ENCODE measurements at regions not wholly inside any gene's neighbourhood (a gene's known extent, or its start where the extent isn't known, plus 50 kb on each side); places are given as distances from the start of the nearest gene placed in this dataset.

- H3K27me3 ChIP-seq, result no peaks in the 10 kb centered on the region
- H3K9me3 ChIP-seq, result no peaks in the 10 kb centered on the region
- 90 to 98% methylated on average over 2 of the region's 2 CpGs for WGBS, 2 donors
- intact Hi-C loops (cut with DNase I; ENCODE audit: low total_unique reads), result no loop called here
- H3K36me3 ChIP-seq (ENCODE audit: low read depth, missing control alignments), result no peaks in the 10 kb centered on the region
- no peaks in the 10 kb centered on the region for H3K4me1 ChIP-seq
- no peak for DNase-seq
- TF ChIP-seq CTCF (IDR thresholded peaks at IDR 0.05) (no peak), POLR2A (IDR thresholded peaks at IDR 0.05) (no peak)
- H3K4me3 ChIP-seq, result no peak overlapping the region
- H3K27ac ChIP-seq, result no peak overlapping the region
These were observed 133.8 kb upstream of the AKR1E2 start for GRCh38 chr10:4692206-4692605.

- Histone ChIP-seq H3K27me3 (no peaks in the 10 kb centered on the region), H3K4me1 (no peaks in the 10 kb centered on the region), H3K4me3 (no peak overlapping the region), H3K36me3 (ENCODE audit: low read depth, missing control alignments) (no peaks in the 10 kb centered on the region), H3K27ac (no peak overlapping the region), H3K9me3 (no peaks in the 10 kb centered on the region)
- WGBS, 2 donors, result 79 to 88% methylated on average over 4 of the region's 5 CpGs
- TF ChIP-seq POLR2A (IDR thresholded peaks at IDR 0.05), result no peak
- TF ChIP-seq CTCF (IDR thresholded peaks at IDR 0.05), result no peak
- intact Hi-C loops (cut with DNase I; ENCODE audit: low total_unique reads), result no loop called here
- no peak for DNase-seq
These were observed 134.2 kb upstream of the AKR1E2 start for GRCh38 chr10:4691776-4692175.

GRCh38 chr10:4691301-4691700 lies 134.7 kb upstream of the AKR1E2 start:
- Histone ChIP-seq H3K4me3 (no peak overlapping the region), H3K36me3 (ENCODE audit: low read depth, missing control alignments) (no peaks in the 10 kb centered on the region), H3K9me3 (no peaks in the 10 kb centered on the region), H3K27me3 (no peaks in the 10 kb centered on the region), H3K27ac (no peak overlapping the region), H3K4me1 (no peaks in the 10 kb centered on the region)
- TF ChIP-seq POLR2A (IDR thresholded peaks at IDR 0.05) (no peak), CTCF (IDR thresholded peaks at IDR 0.05) (no peak)
- WGBS, 2 donors, result 81 to 86% methylated on average over 4 of the region's 4 CpGs
- DNase-seq, result no peak
- intact Hi-C loops (cut with DNase I; ENCODE audit: low total_unique reads), result no loop called here

GRCh38 chr10:4688601-4689000 lies 137.4 kb upstream of the AKR1E2 start:
- WGBS, 2 donors, result 71 to 80% methylated on average over 1 of the region's 1 CpG
- peak; percentile 13 for DNase-seq
- TF ChIP-seq CTCF (IDR thresholded peaks at IDR 0.05) (no peak), POLR2A (IDR thresholded peaks at IDR 0.05) (no peak)
- no peaks in the 10 kb centered on the region for H3K27me3 ChIP-seq
- H3K36me3 ChIP-seq (ENCODE audit: low read depth, missing control alignments), result no peaks in the 10 kb centered on the region
- H3K4me3 ChIP-seq, result no peak overlapping the region
- intact Hi-C loops (cut with DNase I; ENCODE audit: low total_unique reads), result no loop called here
- no peaks in the 10 kb centered on the region for H3K4me1 ChIP-seq
- no peak overlapping the region for H3K27ac ChIP-seq
- no peaks in the 10 kb centered on the region for H3K9me3 ChIP-seq

GRCh38 chr10:4688168-4688567 lies 137.8 kb upstream of the AKR1E2 start:
- Histone ChIP-seq H3K9me3 (no peaks in the 10 kb centered on the region), H3K27me3 (no peaks in the 10 kb centered on the region), H3K27ac (no peak overlapping the region), H3K4me1 (no peaks in the 10 kb centered on the region), H3K36me3 (ENCODE audit: low read depth, missing control alignments) (no peaks in the 10 kb centered on the region), H3K4me3 (no peak overlapping the region)
- 85 to 87% methylated on average over 3 of the region's 3 CpGs for WGBS, 2 donors
- TF ChIP-seq CTCF (IDR thresholded peaks at IDR 0.05), result no peak
- TF ChIP-seq POLR2A (IDR thresholded peaks at IDR 0.05), result no peak
- intact Hi-C loops (cut with DNase I; ENCODE audit: low total_unique reads), result no loop called here
- DNase-seq, result no peak

All from testis (tissue), 2 donors.